Keratinocyte (primary cell): ENCODE measurements at regions not wholly inside any gene's neighbourhood (a gene's known extent, or its start where the extent isn't known, plus 50 kb on each side); places are given as distances from the start of the nearest gene placed in this dataset.

Experiments
- DNase-seq: peaks from one replicate; pipeline ENCODE4 v3.0.0-alpha.2; 2011; ENCODE audit warnings: low read depth, missing footprints, low spot score
- FAIRE-seq: peaks from 2 replicates; lab custom pipeline; 2011; peaks lifted over from hg19 to GRCh38; lab: Jason Lieb, UNC
- H2AFZ ChIP-seq: 2 replicates; pipeline ENCODE4 v1.6.0; 2012; ENCODE audit warnings: low read length, control low read depth, inconsistent platforms; ENCODE audit not compliant: control insufficient read depth
- H3K27ac ChIP-seq: 2 replicates; pipeline ENCODE4 v1.5.1; 2011; ENCODE audit warnings: low read length; ENCODE audit not compliant: control insufficient read depth, insufficient read depth
- H3K27me3 ChIP-seq: 3 replicates; pipeline ENCODE4 v1.6.0; 2011; ENCODE audit warnings: low read length; ENCODE audit not compliant: control insufficient read depth, insufficient read depth; ENCODE audit errors: extremely low read depth
- H3K36me3 ChIP-seq, 2 experiments: 2 replicates in 1 of 2; 3 replicates in 1 of 2; pipeline ENCODE4 v1.5.1; 2011; ENCODE audit warnings: low read length in 2 of 2, mild to moderate bottlenecking in 1 of 2; ENCODE audit not compliant: control insufficient read depth in 2 of 2, insufficient read depth in 2 of 2; ENCODE audit errors: extremely low read depth in 1 of 2
- H3K4me1 ChIP-seq: 3 replicates; pipeline ENCODE4 v1.5.1; 2011; ENCODE audit warnings: low read length; ENCODE audit not compliant: control insufficient read depth, insufficient read depth; ENCODE audit errors: extremely low read depth
- H3K4me2 ChIP-seq: 3 replicates; pipeline ENCODE4 v1.6.0; 2011; ENCODE audit warnings: low read depth, low read length; ENCODE audit not compliant: control insufficient read depth, insufficient read depth; ENCODE audit errors: extremely low read depth
- H3K4me3 ChIP-seq, 3 experiments: fragments of 200-600 bp in 1 of 3; sonication (generic) in 1 of 3; 2 replicates in 2 of 3; 3 replicates in 1 of 3; pipeline ENCODE4 v1.5.1; 2011 to 2016; ENCODE audit warnings: low read length in 3 of 3, mild to moderate bottlenecking in 3 of 3, control low read depth in 2 of 3, inconsistent platforms in 1 of 3, low read depth in 1 of 3, mixed read lengths in 1 of 3, mixed run types in 1 of 3, moderate library complexity in 1 of 3; ENCODE audit not compliant: control insufficient read depth in 2 of 3, insufficient read depth in 2 of 3; ENCODE audit errors: extremely low read depth in 1 of 3
- H3K79me2 ChIP-seq: 2 replicates; pipeline ENCODE4 v1.6.0; 2012; ENCODE audit warnings: low read length; ENCODE audit not compliant: control insufficient read depth, insufficient read depth
- H3K9ac ChIP-seq: 3 replicates; pipeline ENCODE4 v1.6.0; 2011; ENCODE audit warnings: low read length; ENCODE audit not compliant: control insufficient read depth, insufficient read depth; ENCODE audit errors: extremely low read depth
- H3K9me1 ChIP-seq: 3 replicates; pipeline ENCODE4 v1.6.0; 2011; ENCODE audit warnings: low read length; ENCODE audit not compliant: control insufficient read depth, insufficient read depth; ENCODE audit errors: extremely low read depth
- H3K9me3 ChIP-seq: 2 replicates; pipeline ENCODE4 v1.5.1; 2012; ENCODE audit warnings: low read depth, low read length; ENCODE audit not compliant: control insufficient read depth
- H4K20me1 ChIP-seq: 3 replicates; pipeline ENCODE4 v1.6.0; 2011; ENCODE audit warnings: low read length; ENCODE audit not compliant: control insufficient read depth, insufficient read depth; ENCODE audit errors: extremely low read depth
- EZH2 ChIP-seq: IDR thresholded peaks from one replicate; pipeline ENCODE4 v1.6.1; 2012; ENCODE audit warnings: inconsistent platforms, mild to moderate bottlenecking, low read length, moderate library complexity
- dilution Hi-C: fragments of 300-500 bp; cut with MboI; formaldehyde crosslinking; loops from one replicate; pipeline ENCODE4 v1.7.0; 2020; ENCODE audit warnings: low sequenced_read_pairs; ENCODE audit not compliant: extremely low pct_ligation_motif_present
- TF ChIP-seq, protein P1 (sequence below), 3 experiments: IDR thresholded peaks in 1 of 3; conservative IDR thresholded peaks in 1 of 3; optimal IDR thresholded peaks in 1 of 3; 2 replicates in 2 of 3; 3 replicates in 1 of 3; pipeline versions ENCODE3 to v1.5.1; 2011; ENCODE audit warnings: low read length in 3 of 3, mild to moderate bottlenecking in 3 of 3, moderate library complexity in 2 of 3, control low read depth in 1 of 3, inconsistent platforms in 1 of 3; ENCODE audit not compliant: insufficient read depth in 2 of 3; ENCODE audit errors: extremely low read depth in 1 of 3

DNA sequence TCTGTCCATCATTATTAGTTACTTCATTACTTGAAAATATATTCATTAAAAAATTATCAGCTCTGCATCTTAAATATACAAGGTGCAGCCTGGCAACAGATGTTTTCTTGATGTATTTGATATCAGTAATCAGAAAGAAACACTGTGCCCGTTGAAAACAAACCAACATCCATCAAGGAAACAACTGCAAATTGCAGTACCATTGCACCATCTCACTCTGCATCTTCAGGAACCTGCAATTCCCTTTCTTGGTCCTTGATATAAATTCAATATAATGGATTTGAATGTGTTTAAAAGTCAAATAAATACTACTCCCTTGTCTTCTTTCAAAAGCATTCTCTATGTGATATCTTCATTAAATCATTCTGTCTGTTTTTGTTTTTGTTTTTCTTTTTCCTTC, 1131.2 kb downstream of the FAM181B start:
- Histone ChIP-seq H3K27me3 (no peaks in the 10 kb centered on the region), H2AFZ (no peak overlapping the region), H3K36me3 (no peaks in the 10 kb centered on the region), H3K4me1 (no peaks in the 10 kb centered on the region), H3K4me3 (no peak overlapping the region), H3K4me2 (no peak overlapping the region), H3K9me3 (no peaks in the 10 kb centered on the region), H3K9me1 (no peaks in the 10 kb centered on the region), H3K27ac (no peak overlapping the region), H3K79me2 (no peaks in the 10 kb centered on the region), H4K20me1 (no peaks in the 10 kb centered on the region), H3K9ac (no peak overlapping the region)
- dilution Hi-C loops: no loop called here
- FAIRE-seq (no peak), DNase-seq (no peak)
- TF ChIP-seq EZH2: no peak
- TF ChIP-seq, protein P1, sequence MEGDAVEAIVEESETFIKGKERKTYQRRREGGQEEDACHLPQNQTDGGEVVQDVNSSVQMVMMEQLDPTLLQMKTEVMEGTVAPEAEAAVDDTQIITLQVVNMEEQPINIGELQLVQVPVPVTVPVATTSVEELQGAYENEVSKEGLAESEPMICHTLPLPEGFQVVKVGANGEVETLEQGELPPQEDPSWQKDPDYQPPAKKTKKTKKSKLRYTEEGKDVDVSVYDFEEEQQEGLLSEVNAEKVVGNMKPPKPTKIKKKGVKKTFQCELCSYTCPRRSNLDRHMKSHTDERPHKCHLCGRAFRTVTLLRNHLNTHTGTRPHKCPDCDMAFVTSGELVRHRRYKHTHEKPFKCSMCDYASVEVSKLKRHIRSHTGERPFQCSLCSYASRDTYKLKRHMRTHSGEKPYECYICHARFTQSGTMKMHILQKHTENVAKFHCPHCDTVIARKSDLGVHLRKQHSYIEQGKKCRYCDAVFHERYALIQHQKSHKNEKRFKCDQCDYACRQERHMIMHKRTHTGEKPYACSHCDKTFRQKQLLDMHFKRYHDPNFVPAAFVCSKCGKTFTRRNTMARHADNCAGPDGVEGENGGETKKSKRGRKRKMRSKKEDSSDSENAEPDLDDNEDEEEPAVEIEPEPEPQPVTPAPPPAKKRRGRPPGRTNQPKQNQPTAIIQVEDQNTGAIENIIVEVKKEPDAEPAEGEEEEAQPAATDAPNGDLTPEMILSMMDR (optimal IDR thresholded peaks at IDR 0.05 in 1 of 3, IDR thresholded peaks at IDR 0.05 in 1 of 3, conservative IDR thresholded peaks at IDR 0.05 in 1 of 3; ENCODE audit: extremely low read depth in 1 of 3, insufficient read depth in 2 of 3, low read length in 3 of 3): no peak

DNA sequence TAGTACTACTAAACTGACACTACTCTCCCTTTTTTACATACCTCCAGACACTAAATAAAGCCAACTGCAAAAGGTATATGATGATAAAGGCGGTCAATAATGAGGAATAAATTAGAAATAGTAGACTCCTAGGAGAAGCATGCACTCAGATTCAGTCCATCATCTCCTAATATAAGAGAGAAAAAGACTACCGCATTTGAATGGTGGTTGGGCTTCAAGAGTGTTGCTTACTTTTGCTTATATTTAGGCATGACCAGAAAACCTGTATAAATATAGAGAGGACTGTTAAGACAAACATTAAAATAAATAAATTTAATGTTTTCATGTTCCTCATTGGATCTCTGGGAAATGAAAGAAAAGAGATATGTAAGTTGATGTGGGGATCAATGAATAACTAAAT, 1137.0 kb downstream of the FAM181B start:
- Histone ChIP-seq H3K4me1 (no peaks in the 10 kb centered on the region), H2AFZ (no peak overlapping the region), H3K27me3 (no peaks in the 10 kb centered on the region), H3K9ac (no peak overlapping the region), H3K4me2 (no peak overlapping the region), H3K79me2 (no peaks in the 10 kb centered on the region), H3K36me3 (no peaks in the 10 kb centered on the region), H4K20me1 (no peaks in the 10 kb centered on the region), H3K9me3 (no peaks in the 10 kb centered on the region), H3K27ac (no peak overlapping the region), H3K9me1 (no peaks in the 10 kb centered on the region), H3K4me3 (no peak overlapping the region)
- TF ChIP-seq, protein P1 (optimal IDR thresholded peaks at IDR 0.05 in 1 of 3, IDR thresholded peaks at IDR 0.05 in 1 of 3, conservative IDR thresholded peaks at IDR 0.05 in 1 of 3; ENCODE audit: extremely low read depth in 1 of 3, insufficient read depth in 2 of 3, low read length in 3 of 3): no peak
- TF ChIP-seq EZH2: no peak
- DNase-seq: no peak
- no peak for FAIRE-seq
- dilution Hi-C loops: no loop called here
